Suprapubic skin (tissue), 3 donors: ENCODE measurements at regions not wholly inside any gene's neighbourhood (a gene's known extent, or its start where the extent isn't known, plus 50 kb on each side); places are given as distances from the start of the nearest gene placed in this dataset.

Experiments
- CTCF ChIP-seq, 2 donors: fragments of 200-600 bp in 1 of 2; fragments of 450-650 bp in 1 of 2; sonication (generic) in 1 of 2; IDR thresholded peaks; one replicate each; pipeline ENCODE4 v1.5.1; 2016 to 2019; ENCODE audit warnings: antibody characterized with exemption in 2 of 2, mild to moderate bottlenecking in 1 of 2, moderate library complexity in 1 of 2
- EP300 ChIP-seq: sonication (generic); formaldehyde crosslinking; IDR thresholded peaks from one replicate; pipeline ENCODE4 v1.6.1; 2017; ENCODE audit warnings: antibody characterized with exemption
- POLR2A ChIP-seq, 2 donors: fragments of 450-650 bp; IDR thresholded peaks; one replicate each; pipeline ENCODE4 v1.6.1; 2017; ENCODE audit warnings: antibody characterized with exemption in 2 of 2, mild to moderate bottlenecking in 2 of 2, moderate library complexity in 2 of 2

GRCh38 chr19:28501976-28502375 is 711.0 kb downstream of the UQCRFS1 start:
- TF ChIP-seq CTCF (IDR thresholded peaks at IDR 0.05) (no peak), POLR2A (IDR thresholded peaks at IDR 0.05) (no peak), EP300 (no peak)
